H9 (cell line): ENCODE measurements at regions not wholly inside any gene's neighbourhood (a gene's known extent, or its start where the extent isn't known, plus 50 kb on each side); places are given as distances from the start of the nearest gene placed in this dataset.

Experiments used
- DNase-seq: peaks from one replicate; pipeline ENCODE4 v3.0.0-alpha.2; 2017
- H2AFZ ChIP-seq: one replicate; pipeline ENCODE4 v1.6.1; 2013; ENCODE audit warnings: mild to moderate bottlenecking, low read length, control low read depth, moderate library complexity
- H2AK5ac ChIP-seq: 2 replicates; pipeline ENCODE4 v1.6.1; 2013; ENCODE audit warnings: low read length, control low read depth, mixed read lengths; ENCODE audit not compliant: insufficient read length
- H2BK120ac ChIP-seq: one replicate; pipeline ENCODE4 v1.6.1; 2013; ENCODE audit warnings: low read depth, mild to moderate bottlenecking, low read length, control low read depth, inconsistent platforms; ENCODE audit not compliant: poor library complexity, severe bottlenecking
- H2BK12ac ChIP-seq: 2 replicates; pipeline ENCODE4 v1.6.1; 2013; ENCODE audit warnings: low read length, control low read depth, mixed read lengths, low read depth; ENCODE audit not compliant: insufficient read length
- H2BK15ac ChIP-seq: 2 replicates; pipeline ENCODE4 v1.6.1; 2013; ENCODE audit warnings: low read depth, low read length, control low read depth
- H2BK20ac ChIP-seq: one replicate; pipeline ENCODE4 v1.6.1; 2013; ENCODE audit warnings: low read depth, mild to moderate bottlenecking, low read length, control low read depth, inconsistent platforms; ENCODE audit not compliant: poor library complexity, severe bottlenecking
- H2BK5ac ChIP-seq: 2 replicates; pipeline ENCODE4 v1.6.1; 2013; ENCODE audit warnings: low read length, control low read depth, mixed read lengths; ENCODE audit not compliant: insufficient read length
- H3K14ac ChIP-seq: 2 replicates; pipeline ENCODE4 v1.6.1; 2013; ENCODE audit warnings: low read length, control low read depth; ENCODE audit not compliant: insufficient read depth
- H3K18ac ChIP-seq: 2 replicates; pipeline ENCODE4 v1.6.1; 2013; ENCODE audit warnings: low read depth, mild to moderate bottlenecking, mixed read lengths, low read length, control low read depth; ENCODE audit not compliant: insufficient read length
- H3K23ac ChIP-seq: 2 replicates; pipeline ENCODE4 v1.6.1; 2013; ENCODE audit warnings: low read length, control low read depth, mixed read lengths, low read depth; ENCODE audit not compliant: insufficient read length
- H3K23me2 ChIP-seq: 2 replicates; pipeline ENCODE4 v1.6.1; 2013; ENCODE audit warnings: low read depth, mild to moderate bottlenecking, mixed read lengths, low read length, control low read depth; ENCODE audit not compliant: insufficient read length, poor library complexity, severe bottlenecking
- H3K27ac ChIP-seq: 2 replicates; pipeline ENCODE4 v1.5.1; 2013; ENCODE audit warnings: low read length, control low read depth, mixed read lengths, low read depth; ENCODE audit not compliant: insufficient read length
- H3K27me3 ChIP-seq: 2 replicates; pipeline ENCODE4 v1.6.1; 2013; ENCODE audit warnings: low read length, control low read depth, inconsistent platforms; ENCODE audit not compliant: insufficient read depth
- H3K4ac ChIP-seq: 2 replicates; pipeline ENCODE4 v1.6.1; 2013; ENCODE audit warnings: low read depth, mild to moderate bottlenecking, control low read depth, inconsistent platforms, low read length, moderate library complexity
- H3K4me1 ChIP-seq: 2 replicates; pipeline ENCODE4 v1.6.1; 2013; ENCODE audit warnings: low read length, control low read depth, inconsistent platforms; ENCODE audit not compliant: insufficient read depth
- H3K4me2 ChIP-seq: 2 replicates; pipeline ENCODE4 v1.6.1; 2013; ENCODE audit warnings: low read length, control low read depth, mixed read lengths; ENCODE audit not compliant: insufficient read length, insufficient read depth
- H3K56ac ChIP-seq: 2 replicates; pipeline ENCODE4 v1.6.1; 2013; ENCODE audit warnings: low read depth, mild to moderate bottlenecking, mixed read lengths, low read length, control low read depth; ENCODE audit not compliant: insufficient read length
- H3K79me1 ChIP-seq: 2 replicates; pipeline ENCODE4 v1.6.1; 2013; ENCODE audit warnings: low read depth, mild to moderate bottlenecking, moderate library complexity, low read length, control low read depth, inconsistent platforms; ENCODE audit not compliant: insufficient read depth, poor library complexity, severe bottlenecking
- H3K79me2 ChIP-seq: 2 replicates; pipeline ENCODE4 v1.6.1; 2013; ENCODE audit warnings: low read length, control low read depth, inconsistent platforms; ENCODE audit not compliant: insufficient read depth
- H3K9ac ChIP-seq: 2 replicates; pipeline ENCODE4 v1.6.1; 2013; ENCODE audit warnings: low read length, control low read depth, mixed read lengths; ENCODE audit not compliant: insufficient read length; ENCODE audit errors: extremely low read depth
- H3K9me3 ChIP-seq: one replicate; pipeline ENCODE4 v1.6.1; 2013; ENCODE audit warnings: low read depth, low read length, inconsistent platforms; ENCODE audit not compliant: control insufficient read depth
- H3T11ph ChIP-seq: one replicate; pipeline ENCODE4 v1.6.1; 2013; ENCODE audit warnings: mild to moderate bottlenecking, low read length, control low read depth, inconsistent platforms
- H4K20me1 ChIP-seq: one replicate; pipeline ENCODE4 v1.6.1; 2013; ENCODE audit not compliant: control insufficient read depth, insufficient read length, insufficient read depth
- H4K5ac ChIP-seq: 2 replicates; pipeline ENCODE4 v1.6.1; 2013; ENCODE audit warnings: low read depth, mild to moderate bottlenecking, mixed read lengths, low read length, control low read depth; ENCODE audit not compliant: insufficient read length
- H4K8ac ChIP-seq: replicated peaks from 2 replicates; pipeline ENCODE4 v1.6.1; 2013; ENCODE audit warnings: low read length, control low read depth, mixed read lengths, low read depth; ENCODE audit not compliant: insufficient read length
- H4K91ac ChIP-seq: 2 replicates; pipeline ENCODE4 v1.6.1; 2013; ENCODE audit warnings: low read depth, mild to moderate bottlenecking, moderate library complexity, mixed read lengths, low read length, control low read depth; ENCODE audit not compliant: insufficient read length
- H3K27ac Mint-ChIP-seq, 3 experiments: 2 replicates in 2 of 3; 3 replicates in 1 of 3; pipeline ENCODE4 v1.8.0; 2020 to 2021; ENCODE audit warnings: mixed read lengths in 3 of 3, mild to moderate bottlenecking in 1 of 3, moderate library complexity in 1 of 3
- H3K27me3 Mint-ChIP-seq: 2 replicates; pipeline ENCODE4 v1.8.0; 2021; ENCODE audit warnings: low read depth, mild to moderate bottlenecking, moderate library complexity, mixed read lengths
- H3K36me3 Mint-ChIP-seq, 3 experiments: 2 replicates in 2 of 3; 3 replicates in 1 of 3; pipeline ENCODE4 v1.8.0; 2020 to 2021; ENCODE audit warnings: low read depth in 3 of 3, mixed read lengths in 3 of 3; ENCODE audit not compliant: insufficient read depth in 1 of 3
- H3K4me1 Mint-ChIP-seq, 2 experiments: 2 replicates each; pipeline ENCODE4 v1.8.0; 2020; ENCODE audit warnings: mixed read lengths in 2 of 2
- H3K4me3 Mint-ChIP-seq, 2 experiments: 2 replicates in 1 of 2; 3 replicates in 1 of 2; pipeline ENCODE4 v1.8.0; 2020 to 2021; ENCODE audit warnings: mild to moderate bottlenecking in 2 of 2, mixed read lengths in 2 of 2, moderate library complexity in 1 of 2
- H3K9me3 Mint-ChIP-seq, 2 experiments: 2 replicates in 1 of 2; 3 replicates in 1 of 2; pipeline ENCODE4 v1.8.0; 2020; ENCODE audit warnings: mild to moderate bottlenecking in 2 of 2, mixed read lengths in 2 of 2, moderate library complexity in 1 of 2
- CTCF ChIP-seq: fragments of 200-600 bp; sonication (generic); conservative IDR thresholded peaks from 3 replicates; pipeline ENCODE4 v1.8.0; 2021; ENCODE audit warnings: antibody characterized with exemption, mild to moderate bottlenecking
- WGBS: extraction: QIAGEN DNeasy Blood & Tissue Kit; methylation state at CpG from one replicate; pipeline ENCODE4 v1.1.7; 2013; ENCODE audit warnings: missing lambda C conversion rate, low lambda C conversion rate, mixed read lengths; ENCODE audit not compliant: insufficient read length; ENCODE audit errors: extremely low coverage; 5-methylcytosine and 5-hydroxymethylcytosine counted together

DNA sequence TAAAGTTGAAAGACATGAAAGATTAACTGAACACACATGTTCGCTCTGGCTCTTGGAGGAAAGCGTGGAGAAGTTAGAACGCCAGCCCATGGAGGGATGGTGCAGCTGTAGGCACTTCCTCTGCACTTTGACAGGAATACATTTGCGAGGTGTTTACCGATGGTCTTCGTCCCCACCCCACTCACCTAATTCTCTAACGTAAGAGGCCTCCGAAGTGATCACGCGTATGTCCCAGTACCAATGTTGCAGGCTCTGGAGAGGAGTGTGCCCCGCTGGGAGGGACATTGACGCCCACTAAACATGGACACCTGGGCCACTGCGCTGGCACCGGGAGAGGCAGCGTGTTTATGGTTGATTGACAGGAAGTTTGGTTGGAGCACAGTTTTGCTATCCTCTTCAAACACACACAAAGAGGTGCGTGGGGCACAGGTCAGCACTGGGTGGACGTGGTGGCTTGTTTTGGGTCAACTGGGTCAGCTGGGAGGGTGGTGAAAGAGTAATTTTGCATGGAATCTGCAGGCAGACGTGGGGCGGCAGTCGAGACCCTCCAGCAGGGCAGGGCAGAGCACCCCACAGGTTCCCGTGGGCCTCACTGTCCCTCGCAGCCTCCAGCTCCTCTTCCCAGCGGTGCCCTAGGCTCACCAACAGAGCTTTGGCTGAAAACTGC lies 110.1 kb downstream of the DLL1 start:
- no peaks in the 10 kb centered on the region for H3K27me3 ChIP-seq
- H3K4ac ChIP-seq, result no peak overlapping the region
- H4K5ac ChIP-seq, result no peak overlapping the region
- peaks cover 14 to 16% of the 10 kb centered on the region in 2 experiments for H3K9me3 Mint-ChIP-seq
- no peak overlapping the region for H2AK5ac ChIP-seq
- no peak overlapping the region for H3T11ph ChIP-seq
- H3K14ac ChIP-seq, result no peak overlapping the region; the same call in 1 of the 2 replicates
- H3K9me3 ChIP-seq, result no peaks in the 10 kb centered on the region
- no peaks in the 10 kb centered on the region for H3K79me1 ChIP-seq
- no peak overlapping the region for H3K27ac ChIP-seq
- H3K23me2 ChIP-seq, result no peaks in the 10 kb centered on the region
- no peak overlapping the region for H4K91ac ChIP-seq
- no peak for DNase-seq
- no peak overlapping the region for H2BK12ac ChIP-seq
- no peaks in the 10 kb centered on the region for H3K4me1 Mint-ChIP-seq
- H4K20me1 ChIP-seq, result no peaks in the 10 kb centered on the region
- no peak overlapping the region for H3K56ac ChIP-seq
- no peak overlapping the region for H3K4me2 ChIP-seq
- H3K36me3 Mint-ChIP-seq, result peaks cover 2 to 9% (median 7%) of the 10 kb centered on the region in 3 experiments; a peak in 6 of 7 replicates
- no peak overlapping the region for H3K27ac Mint-ChIP-seq
- H3K4me3 Mint-ChIP-seq, result no peak overlapping the region
- no peak overlapping the region for H3K18ac ChIP-seq
- WGBS, result no CpG with 5 or more reads among the region's 23 CpGs
- no peak overlapping the region for H2BK5ac ChIP-seq
- H2BK20ac ChIP-seq, result no peak overlapping the region
- no peak overlapping the region for H4K8ac ChIP-seq
- no peak overlapping the region for H3K9ac ChIP-seq
- no peaks in the 10 kb centered on the region for H3K79me2 ChIP-seq
- no peak overlapping the region for H3K23ac ChIP-seq
- TF ChIP-seq CTCF, result no peak
- no peak overlapping the region for H2AFZ ChIP-seq
- peaks cover 19% of the 10 kb centered on the region for H3K27me3 Mint-ChIP-seq
- H2BK15ac ChIP-seq, result no peak overlapping the region
- no peak overlapping the region for H2BK120ac ChIP-seq
- no peaks in the 10 kb centered on the region for H3K4me1 ChIP-seq
